Stimulated activated effector memory CD8-positive, alpha-beta T cell treated with anti-CD3 and anti-CD28 coated beads, Interleukin-12 subunit alpha, Interleukin-12 subunit beta, amount 100 ng/mL, for 72 hours (primary cell): ENCODE measurements at regions not wholly inside any gene's neighbourhood (a gene's known extent, or its start where the extent isn't known, plus 50 kb on each side); places are given as distances from the start of the nearest gene placed in this dataset.
"Not testable (repeated sequence)": the region's sequence is repeated elsewhere in the genome, so short reads cannot be mapped to it uniquely, and the experiment has no call there.

ENCODE experiments used
- ATAC-seq: fragments of 150-1000 bp; cut with Tn5 transposase; 2 replicates; pipeline ENCODE4 v1.10.0; 2021
- DNase-seq, 2 donors: peaks; one replicate each; pipeline ENCODE4 v3.0.0; 2021 to 2022; ENCODE audit warnings: low spot score in 2 of 2
- H3K27ac Mint-ChIP-seq: one replicate; pipeline ENCODE4 v1.8.0; 2022; ENCODE audit warnings: mild to moderate bottlenecking, mixed read lengths
- H3K36me3 Mint-ChIP-seq: one replicate; pipeline ENCODE4 v1.8.0; 2022; ENCODE audit warnings: mild to moderate bottlenecking, mixed read lengths
- H3K4me1 Mint-ChIP-seq: one replicate; pipeline ENCODE4 v1.8.0; 2022; ENCODE audit warnings: mixed read lengths
- H3K4me3 Mint-ChIP-seq: one replicate; pipeline ENCODE4 v1.8.0; 2022; ENCODE audit warnings: mild to moderate bottlenecking, mixed read lengths
- H3K9me3 Mint-ChIP-seq: one replicate; pipeline ENCODE4 v1.8.0; 2022; ENCODE audit warnings: mixed read lengths

DNA sequence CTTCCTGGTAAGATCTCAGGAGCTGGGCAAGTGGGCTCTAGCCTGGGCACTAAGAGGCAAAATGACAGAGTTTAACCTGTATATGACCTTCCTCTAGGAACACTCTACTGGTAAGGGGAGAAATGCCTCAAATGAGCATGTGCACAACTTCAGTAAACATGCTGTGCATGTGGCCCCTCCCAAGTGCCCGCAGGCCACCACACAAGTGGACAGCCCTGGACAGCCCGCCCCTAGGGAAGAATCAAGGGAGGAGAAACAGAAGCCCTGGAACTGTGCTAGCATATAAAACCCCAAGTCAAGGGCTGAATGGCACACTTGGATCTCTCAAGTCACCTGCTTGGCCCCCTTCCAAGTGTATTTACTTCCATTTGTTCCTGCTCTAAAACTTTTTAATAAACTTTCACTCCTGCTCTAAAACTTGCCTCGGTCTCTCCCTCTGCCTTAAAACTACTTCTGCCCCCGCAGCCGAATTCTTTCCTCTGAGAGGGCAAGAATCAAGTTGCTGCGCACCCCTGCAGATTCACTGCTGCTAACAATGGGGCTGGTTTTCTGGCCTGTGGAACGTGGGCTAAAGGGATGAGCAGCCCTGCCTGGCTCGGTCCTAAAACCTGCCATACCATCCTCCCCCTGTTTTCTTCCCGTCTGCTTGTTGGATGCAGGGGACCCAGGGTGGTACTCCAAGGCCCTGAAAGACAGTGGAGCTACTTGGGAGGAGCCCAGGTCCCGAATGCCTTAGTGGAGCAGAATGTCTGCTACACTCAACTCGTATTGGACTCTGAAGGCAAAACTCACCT is 93.5 kb downstream of the IER5 start:
- no peaks in the 10 kb centered on the region for H3K9me3 Mint-ChIP-seq
- H3K36me3 Mint-ChIP-seq: no peaks in the 10 kb centered on the region
- no peak overlapping the region for H3K4me3 Mint-ChIP-seq
- DNase-seq: no peak
- ATAC-seq: no peak
- H3K27ac Mint-ChIP-seq: no peak overlapping the region
- peaks cover 9% of the 10 kb centered on the region for H3K4me1 Mint-ChIP-seq

DNA sequence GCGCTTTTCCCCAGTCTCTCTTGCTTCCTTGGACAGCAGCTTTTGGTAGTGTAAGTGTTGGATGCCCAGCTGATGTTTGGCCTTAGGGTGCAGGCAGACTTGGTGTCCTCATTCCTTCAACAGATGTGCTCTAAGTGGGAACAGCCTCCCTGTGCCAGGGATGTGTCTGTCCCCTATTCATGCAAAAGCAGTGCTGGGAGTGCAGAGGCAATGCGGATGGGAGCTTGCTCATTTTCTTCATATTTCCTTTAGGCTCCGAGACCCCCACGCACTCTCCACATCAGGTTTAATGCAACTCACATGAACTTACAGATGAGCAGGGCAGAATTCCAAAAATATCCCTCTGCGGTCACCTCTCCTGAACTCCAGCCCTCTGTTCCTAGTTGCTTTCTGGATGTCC is 96.1 kb downstream of the IER5 start:
- Mint-ChIP-seq H3K27ac (no peak overlapping the region), H3K4me1 (peaks cover 9% of the 10 kb centered on the region), H3K36me3 (no peaks in the 10 kb centered on the region), H3K9me3 (no peaks in the 10 kb centered on the region), H3K4me3 (no peak overlapping the region)
- no peak for DNase-seq
- no peak for ATAC-seq

DNA sequence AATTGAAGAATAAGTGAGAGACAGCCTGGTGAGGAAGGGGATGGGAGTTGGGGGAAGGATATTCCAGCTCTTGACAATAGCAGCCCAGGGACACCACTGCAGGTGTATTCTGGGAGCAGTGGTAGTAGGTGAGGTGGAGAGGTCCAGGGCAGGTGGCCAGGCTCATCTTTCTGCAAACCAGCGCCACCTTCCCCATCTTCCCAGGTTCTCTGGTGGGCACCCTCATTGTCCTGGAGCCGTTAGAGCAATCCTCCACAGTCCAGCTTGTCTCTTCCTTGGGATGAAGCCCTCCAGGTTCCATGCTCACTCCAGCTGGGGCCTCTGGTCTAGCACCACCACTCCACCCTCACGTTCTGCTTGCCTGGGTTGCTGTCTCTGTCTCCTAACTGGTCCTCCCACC is 97.0 kb downstream of the IER5 start:
- H3K36me3 Mint-ChIP-seq: no peaks in the 10 kb centered on the region
- H3K27ac Mint-ChIP-seq: no peak overlapping the region
- ATAC-seq (no peak), DNase-seq (no peak)
- no peak overlapping the region for H3K4me3 Mint-ChIP-seq
- no peaks in the 10 kb centered on the region for H3K9me3 Mint-ChIP-seq
- peaks cover 8% of the 10 kb centered on the region for H3K4me1 Mint-ChIP-seq

DNA sequence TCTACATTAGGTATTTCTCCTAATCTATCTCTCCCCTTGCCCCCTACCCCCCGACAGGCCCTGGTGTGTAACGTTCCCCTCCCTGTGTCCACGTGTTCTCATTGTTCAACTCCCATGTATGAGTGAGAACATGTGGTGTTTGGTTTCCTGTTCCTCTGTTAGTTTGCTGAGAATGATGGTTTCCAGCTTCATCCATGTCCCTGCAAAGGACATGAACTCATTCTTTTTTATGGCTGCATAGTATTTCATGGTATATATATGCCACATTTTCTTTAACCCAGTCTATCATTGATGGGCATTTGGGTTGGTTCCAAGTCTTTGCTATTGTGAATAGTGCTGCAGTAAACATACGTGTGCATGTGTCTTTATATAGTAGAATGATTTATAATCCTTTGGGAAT is 97.6 kb downstream of the IER5 start:
- DNase-seq, H3K36me3 Mint-ChIP-seq, H3K9me3 Mint-ChIP-seq, ATAC-seq, H3K27ac Mint-ChIP-seq, H3K4me3 Mint-ChIP-seq: not testable (repeated sequence)
- H3K4me1 Mint-ChIP-seq: peaks cover 13% of the 10 kb centered on the region

DNA sequence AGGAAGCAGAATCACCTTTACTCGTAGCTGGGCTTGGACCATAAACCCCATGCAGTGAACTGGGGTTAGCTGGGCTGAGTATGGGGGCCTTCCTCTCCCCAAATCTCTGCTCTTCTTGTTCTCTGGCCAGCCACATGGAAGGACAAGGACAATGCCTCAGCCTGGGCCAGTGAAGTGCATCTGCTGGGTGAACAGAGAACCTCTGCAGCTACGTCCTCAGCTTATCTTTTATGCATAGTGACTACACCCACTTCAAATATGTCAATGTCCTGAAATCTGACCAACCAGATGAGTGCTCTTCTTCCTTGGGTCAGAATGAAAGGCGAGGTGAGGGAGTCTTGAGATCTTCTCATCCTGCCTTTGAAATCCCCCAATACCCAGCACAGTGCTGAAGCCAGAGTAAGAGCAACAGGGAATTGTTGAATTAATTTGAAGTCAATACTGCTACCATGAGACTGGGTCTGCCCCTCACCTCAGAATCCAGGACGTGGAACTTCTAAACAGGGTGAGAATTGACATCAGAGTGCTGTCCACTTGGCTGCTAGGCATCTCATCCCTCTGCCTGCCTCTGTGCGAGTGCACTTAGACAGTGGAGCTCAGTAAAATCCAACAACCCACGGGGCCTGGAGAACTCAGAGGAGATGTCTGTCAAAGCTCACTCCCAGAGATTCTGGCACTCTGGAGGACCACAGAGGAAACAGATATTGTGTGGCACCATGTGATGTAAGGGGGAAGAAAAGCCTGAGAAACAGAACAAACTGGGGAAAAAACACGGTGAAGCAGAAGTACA is 99.0 kb downstream of the IER5 start:
- ATAC-seq (no peak), DNase-seq (no peak)
- H3K4me1 Mint-ChIP-seq: peaks cover 13% of the 10 kb centered on the region
- no peaks in the 10 kb centered on the region for H3K36me3 Mint-ChIP-seq
- no peaks in the 10 kb centered on the region for H3K9me3 Mint-ChIP-seq
- no peak overlapping the region for H3K4me3 Mint-ChIP-seq
- H3K27ac Mint-ChIP-seq: no peak overlapping the region

DNA sequence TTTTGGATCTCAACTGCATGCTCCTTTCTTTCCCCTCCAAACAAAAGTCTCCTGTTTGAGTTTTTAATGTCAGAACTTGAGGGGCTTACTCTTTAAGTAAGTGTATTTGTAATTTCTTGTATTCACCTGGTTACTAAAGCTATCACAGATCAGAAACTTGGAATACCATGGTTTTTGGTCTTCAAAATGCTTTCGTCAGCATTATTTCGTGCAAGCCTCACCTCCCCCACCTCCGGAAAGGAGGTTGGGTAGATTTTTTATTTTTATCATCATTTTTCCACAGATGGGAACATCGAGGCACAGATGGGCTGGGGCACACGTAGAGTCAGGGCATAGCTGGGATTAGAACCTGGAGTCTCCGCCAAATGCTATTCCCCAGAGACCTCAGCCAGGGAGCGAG is 100.7 kb downstream of the IER5 start:
- H3K27ac Mint-ChIP-seq: no peak overlapping the region
- no peaks in the 10 kb centered on the region for H3K9me3 Mint-ChIP-seq
- peaks cover 13% of the 10 kb centered on the region for H3K4me1 Mint-ChIP-seq
- H3K4me3 Mint-ChIP-seq: no peak overlapping the region
- ATAC-seq (no peak), DNase-seq (no peak)
- no peaks in the 10 kb centered on the region for H3K36me3 Mint-ChIP-seq

DNA sequence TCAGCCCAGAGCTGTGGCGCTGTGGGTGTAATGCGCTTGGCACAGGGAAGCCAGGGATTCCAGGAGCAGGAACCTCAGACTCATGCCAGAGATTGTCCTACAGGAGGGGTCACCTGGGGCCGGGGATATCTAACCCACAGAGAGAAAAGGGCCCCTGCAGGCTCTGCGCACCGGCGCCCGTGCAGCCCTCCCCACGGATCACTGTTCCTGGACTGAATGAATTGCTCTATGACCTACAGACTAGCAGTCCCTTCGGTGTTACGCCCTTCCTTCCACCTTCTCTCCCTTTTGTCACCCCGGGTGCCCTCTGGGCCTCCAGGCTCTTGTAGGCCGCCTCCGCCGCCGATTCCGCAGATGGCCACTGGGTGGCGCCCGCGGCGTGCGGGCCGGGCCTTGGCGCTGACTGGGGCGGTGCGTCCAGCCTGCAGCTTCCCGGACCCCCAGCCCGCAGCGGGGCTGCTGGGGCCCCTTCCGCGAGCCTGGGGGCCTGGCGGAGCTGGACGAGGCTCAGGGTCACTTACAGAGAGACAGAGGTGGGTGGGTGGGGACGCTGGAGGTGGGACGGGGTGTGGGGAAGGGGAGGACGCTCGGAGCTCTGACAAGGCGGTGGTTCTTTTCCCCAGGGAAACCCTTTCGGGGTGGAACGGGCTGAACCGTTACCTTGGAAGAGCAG is 101.3 kb downstream of the IER5 start:
- H3K4me3 Mint-ChIP-seq: peak overlapping the region; percentile 20
- ATAC-seq (peak; percentile 82), DNase-seq (peak; percentile 86 to 90)
- peaks cover 13% of the 10 kb centered on the region for H3K4me1 Mint-ChIP-seq
- no peak overlapping the region for H3K27ac Mint-ChIP-seq
- no peaks in the 10 kb centered on the region for H3K36me3 Mint-ChIP-seq
- no peaks in the 10 kb centered on the region for H3K9me3 Mint-ChIP-seq

DNA sequence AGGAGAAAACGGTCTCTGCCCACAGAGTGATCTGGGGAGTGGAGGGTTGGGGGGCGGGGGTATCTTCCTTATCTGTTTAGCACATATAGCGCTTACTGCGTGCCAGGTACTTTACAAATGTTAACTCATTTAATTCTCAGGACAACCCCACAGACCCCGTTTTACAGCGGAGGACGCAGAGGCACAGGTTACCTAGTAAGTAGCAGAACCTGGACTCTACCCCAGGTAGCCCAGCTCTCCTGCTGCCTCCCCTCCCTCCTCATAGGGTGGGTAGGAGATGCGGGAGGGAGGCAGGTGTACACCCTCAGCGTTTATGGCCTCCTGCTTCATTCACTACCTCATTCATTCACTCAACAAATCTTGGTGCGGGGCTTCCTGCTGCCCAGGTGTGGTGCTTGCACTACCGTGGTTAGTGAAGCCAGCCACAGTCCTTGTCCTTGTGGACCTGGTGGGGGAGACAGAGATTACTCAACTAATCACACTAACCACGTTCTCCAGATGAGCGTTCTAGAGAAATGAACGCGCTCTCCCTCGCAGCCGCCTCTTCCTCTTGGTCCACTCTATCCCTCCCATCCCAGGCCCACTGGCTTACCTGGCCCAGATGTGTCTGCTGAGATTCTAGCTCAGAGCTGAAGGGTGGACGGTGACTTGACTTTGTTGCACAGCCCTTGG is 102.0 kb downstream of the IER5 start:
- no peaks in the 10 kb centered on the region for H3K36me3 Mint-ChIP-seq
- DNase-seq: no peak
- H3K27ac Mint-ChIP-seq: no peak overlapping the region
- H3K4me3 Mint-ChIP-seq: peak overlapping the region; percentile 20
- H3K9me3 Mint-ChIP-seq: no peaks in the 10 kb centered on the region
- peak; percentile 17 for ATAC-seq
- peaks cover 13% of the 10 kb centered on the region for H3K4me1 Mint-ChIP-seq

DNA sequence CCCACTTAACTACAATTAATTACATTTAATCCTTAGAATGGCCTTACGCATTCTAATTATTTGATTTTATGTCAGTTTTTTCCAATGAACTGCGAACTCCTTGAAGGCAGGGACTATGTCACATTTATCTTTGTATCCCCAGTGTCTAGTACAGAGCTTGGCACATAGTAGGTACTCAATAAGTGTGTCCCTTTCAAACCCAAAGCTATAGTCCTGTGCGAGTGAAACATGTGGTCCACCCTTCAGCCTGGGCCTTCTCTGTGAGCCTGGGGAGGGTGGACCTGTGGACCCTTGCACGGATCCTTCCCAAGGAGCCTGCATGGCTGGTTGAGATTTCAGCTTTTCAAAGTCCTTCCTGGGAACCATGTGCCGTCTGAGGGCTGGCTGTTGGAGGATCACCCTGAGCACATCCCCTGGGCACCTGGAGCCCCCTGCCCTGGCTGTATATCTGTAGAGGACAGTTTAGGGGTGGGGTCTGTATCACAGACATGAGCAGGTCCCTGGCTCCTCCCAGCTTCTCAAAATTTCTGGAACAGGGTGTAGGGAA is 103.1 kb downstream of the IER5 start:
- H3K36me3 Mint-ChIP-seq: no peaks in the 10 kb centered on the region
- DNase-seq (no peak), ATAC-seq (no peak)
- no peaks in the 10 kb centered on the region for H3K9me3 Mint-ChIP-seq
- H3K4me3 Mint-ChIP-seq: no peak overlapping the region
- peaks cover 13% of the 10 kb centered on the region for H3K4me1 Mint-ChIP-seq
- H3K27ac Mint-ChIP-seq: no peak overlapping the region

DNA sequence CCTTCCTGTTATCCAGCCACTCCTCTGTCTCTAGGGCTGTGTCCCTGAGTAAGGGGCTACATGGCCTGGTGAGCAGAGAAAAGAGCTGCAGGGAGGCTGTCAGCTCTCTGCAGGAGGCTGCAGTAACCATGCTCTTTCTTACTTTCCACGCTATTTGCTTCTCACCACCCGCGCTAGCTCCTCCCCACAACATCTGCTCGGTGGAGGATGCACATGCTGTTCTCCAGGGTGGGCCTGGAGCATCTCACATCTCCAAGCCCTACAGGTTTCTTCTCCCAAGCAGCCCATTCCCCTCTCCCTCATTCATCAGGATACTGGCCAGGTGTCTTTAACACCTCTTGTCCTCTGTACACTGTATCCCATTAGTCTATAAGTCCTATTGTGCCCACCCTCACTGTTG is 103.8 kb downstream of the IER5 start:
- ATAC-seq (no peak), DNase-seq (no peak)
- Mint-ChIP-seq H3K4me3 (no peak overlapping the region), H3K9me3 (no peaks in the 10 kb centered on the region), H3K4me1 (peaks cover 13% of the 10 kb centered on the region), H3K36me3 (no peaks in the 10 kb centered on the region), H3K27ac (no peak overlapping the region)

DNA sequence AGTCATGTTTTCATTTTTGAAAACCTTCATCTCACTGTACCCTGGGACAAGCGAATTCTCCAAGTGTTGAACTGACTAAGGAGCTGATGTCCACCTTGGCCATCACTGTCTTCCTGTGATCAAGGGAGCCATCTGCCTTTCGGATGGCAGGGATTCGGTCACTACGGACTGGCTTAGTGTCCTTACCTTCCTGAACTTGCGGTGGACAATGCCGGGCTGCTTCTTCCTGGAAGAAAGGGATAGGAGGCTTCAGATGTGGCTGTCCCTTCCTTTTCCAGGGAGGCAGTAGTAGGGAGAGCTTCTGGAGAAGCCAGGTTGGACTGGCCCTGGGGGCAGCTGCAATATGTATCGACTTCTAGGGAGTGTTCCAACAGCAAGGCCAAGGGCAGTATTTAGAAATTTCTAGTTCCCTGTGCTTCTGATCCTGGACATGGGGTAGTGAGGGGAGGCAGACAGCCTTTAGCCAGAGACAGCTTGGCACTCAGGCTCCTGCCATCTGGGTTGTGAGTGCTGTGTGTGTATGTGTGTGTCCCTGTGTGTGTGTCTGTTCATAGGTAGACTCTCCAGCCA is 114.6 kb downstream of the IER5 start:
- H3K36me3 Mint-ChIP-seq: no peaks in the 10 kb centered on the region
- H3K27ac Mint-ChIP-seq: no peak overlapping the region
- ATAC-seq (no peak), DNase-seq (no peak)
- H3K4me3 Mint-ChIP-seq: no peak overlapping the region
- no peaks in the 10 kb centered on the region for H3K9me3 Mint-ChIP-seq
- no peaks in the 10 kb centered on the region for H3K4me1 Mint-ChIP-seq

DNA sequence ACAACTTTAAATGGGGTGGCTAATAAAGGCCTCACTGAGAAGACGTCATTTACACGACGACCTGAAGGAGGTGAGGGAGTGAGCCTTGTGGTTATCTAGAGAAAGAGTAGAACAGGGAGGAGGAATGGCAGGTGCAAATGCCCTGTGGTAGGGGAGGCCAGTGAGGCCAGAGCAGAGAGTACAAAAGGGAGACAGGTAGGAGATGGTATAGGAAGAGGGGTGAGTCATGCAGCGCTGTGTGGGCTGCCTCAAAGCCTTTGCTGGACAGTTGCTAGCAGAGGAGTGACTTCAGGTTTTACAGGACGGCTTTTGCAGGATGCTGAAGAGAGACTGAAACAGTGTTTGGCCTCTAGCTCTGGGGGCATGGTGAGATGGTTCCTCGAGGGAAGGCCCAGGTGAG is 116.0 kb downstream of the IER5 start:
- DNase-seq: no peak
- Mint-ChIP-seq H3K9me3 (no peaks in the 10 kb centered on the region), H3K36me3 (no peaks in the 10 kb centered on the region), H3K4me3 (no peak overlapping the region), H3K4me1 (no peaks in the 10 kb centered on the region), H3K27ac (no peak overlapping the region)
- peak; percentile 29 for ATAC-seq

DNA sequence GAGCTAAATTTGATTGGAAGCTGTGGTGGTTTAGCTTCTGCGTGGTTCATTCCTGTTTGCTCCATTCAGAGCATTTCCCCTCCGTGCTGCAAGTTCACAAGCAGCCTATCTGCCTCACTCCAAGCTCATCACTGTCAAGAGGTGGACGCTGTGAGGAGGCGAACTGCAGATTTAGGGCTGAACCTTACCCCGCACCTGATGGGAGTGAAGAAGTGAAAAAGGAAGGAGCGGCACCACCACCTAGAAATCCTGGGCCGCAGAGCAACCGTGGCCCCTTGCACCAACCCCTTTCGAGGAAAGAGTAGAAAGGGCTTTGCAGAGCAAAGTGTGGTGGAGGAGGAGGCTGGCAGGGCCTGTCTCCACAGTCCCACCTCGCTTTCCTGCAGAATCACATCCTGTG is 117.4 kb downstream of the IER5 start:
- H3K9me3 Mint-ChIP-seq: no peaks in the 10 kb centered on the region
- H3K36me3 Mint-ChIP-seq: no peaks in the 10 kb centered on the region
- DNase-seq (no peak), ATAC-seq (no peak)
- H3K27ac Mint-ChIP-seq: no peak overlapping the region
- H3K4me1 Mint-ChIP-seq: no peaks in the 10 kb centered on the region
- no peak overlapping the region for H3K4me3 Mint-ChIP-seq

DNA sequence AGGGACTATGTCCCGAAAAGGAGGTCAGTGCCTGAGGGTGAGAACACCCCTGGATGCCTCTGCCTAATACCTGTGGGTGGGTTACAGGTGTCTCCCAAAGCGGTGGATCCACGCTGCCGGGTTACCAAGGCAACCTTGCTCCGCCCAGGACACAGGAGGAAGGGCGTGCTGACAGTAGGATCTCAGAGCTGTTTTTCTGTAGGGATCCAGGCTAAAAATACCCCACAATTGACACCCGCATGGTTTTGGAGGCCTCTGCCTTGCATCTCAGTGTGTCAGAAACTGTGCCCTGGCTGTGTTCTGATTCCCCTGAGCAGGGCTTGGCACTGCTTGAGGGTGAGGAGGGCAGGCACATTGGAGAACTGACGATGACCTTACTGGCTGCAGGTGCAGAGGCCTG is 118.0 kb downstream of the IER5 start:
- ATAC-seq (no peak), DNase-seq (no peak)
- Mint-ChIP-seq H3K4me1 (no peaks in the 10 kb centered on the region), H3K4me3 (no peak overlapping the region), H3K9me3 (no peaks in the 10 kb centered on the region), H3K27ac (no peak overlapping the region), H3K36me3 (no peaks in the 10 kb centered on the region)
